GM23338 (cell line): ENCODE measurements at regions not wholly inside any gene's neighbourhood (a gene's known extent, or its start where the extent isn't known, plus 50 kb on each side); places are given as distances from the start of the nearest gene placed in this dataset.

Experiments
- ATAC-seq: fragments of 200-7000 bp; cut with Tn5 transposase; 3 replicates; pipeline ENCODE4 v1.9.1; 2020
- DNase-seq: peaks from one replicate; pipeline ENCODE4 v3.0.0-alpha.2; 2015; ENCODE audit warnings: low spot score
- H2AFZ ChIP-seq: fragments of 200-600 bp; sonication (generic); 2 replicates; pipeline ENCODE4 v1.8.0; 2016; ENCODE audit warnings: antibody characterized with exemption, mild to moderate bottlenecking, moderate library complexity
- H3F3A ChIP-seq: fragments of 200-600 bp; sonication (generic); replicated peaks from 2 replicates; pipeline ENCODE4 v1.8.0; 2017; ENCODE audit warnings: antibody characterized with exemption, mixed run types, low read depth
- H3K27ac ChIP-seq: fragments of 200-600 bp; sonication (generic); 2 replicates; pipeline ENCODE4 v1.6.1; 2016; ENCODE audit warnings: low read depth
- H3K27me3 ChIP-seq: fragments of 200-600 bp; sonication (generic); 2 replicates; pipeline ENCODE4 v1.8.0; 2016; ENCODE audit warnings: mild to moderate bottlenecking, mixed run types, moderate library complexity; ENCODE audit not compliant: insufficient read depth
- H3K36me3 ChIP-seq: fragments of 200-600 bp; sonication (generic); 2 replicates; pipeline ENCODE4 v1.8.0; 2016; ENCODE audit warnings: mild to moderate bottlenecking; ENCODE audit not compliant: insufficient read depth
- H3K4me1 ChIP-seq: fragments of 200-600 bp; sonication (generic); 2 replicates; pipeline ENCODE4 v1.8.0; 2016; ENCODE audit warnings: mild to moderate bottlenecking, moderate library complexity; ENCODE audit not compliant: insufficient read depth
- H3K4me2 ChIP-seq: fragments of 200-600 bp; sonication (generic); 2 replicates; pipeline ENCODE4 v1.7.1; 2017; ENCODE audit warnings: mixed run types
- H3K4me3 ChIP-seq: fragments of 200-600 bp; sonication (generic); 2 replicates; pipeline ENCODE4 v1.6.1; 2016; ENCODE audit warnings: mixed run types
- H3K79me2 ChIP-seq: fragments of 200-600 bp; sonication (generic); replicated peaks from 2 replicates; pipeline ENCODE4 v1.8.0; 2017; ENCODE audit warnings: mild to moderate bottlenecking; ENCODE audit not compliant: insufficient read depth
- H3K9me2 ChIP-seq: fragments of 200-600 bp; sonication (generic); 2 replicates; pipeline ENCODE4 v1.8.0; 2017; ENCODE audit not compliant: insufficient read depth
- H4K20me1 ChIP-seq: fragments of 200-600 bp; sonication (generic); replicated peaks from 2 replicates; pipeline ENCODE4 v1.8.0; 2017; ENCODE audit warnings: mild to moderate bottlenecking; ENCODE audit not compliant: insufficient read depth
- H3K27ac Mint-ChIP-seq: 2 replicates; pipeline ENCODE4 v1.8.0; 2020; ENCODE audit warnings: inconsistent platforms, mild to moderate bottlenecking, moderate library complexity, mixed read lengths
- H3K27me3 Mint-ChIP-seq: 3 replicates; pipeline ENCODE4 v1.8.0; 2022; ENCODE audit warnings: low read depth, mild to moderate bottlenecking, moderate library complexity, mixed read lengths, inconsistent platforms; ENCODE audit not compliant: insufficient read depth, poor library complexity
- H3K36me3 Mint-ChIP-seq: 3 replicates; pipeline ENCODE4 v1.8.0; 2021; ENCODE audit warnings: low read depth, mild to moderate bottlenecking, inconsistent platforms, moderate library complexity, mixed read lengths
- H3K4me1 Mint-ChIP-seq: 3 replicates; pipeline ENCODE4 v1.8.0; 2020; ENCODE audit warnings: mild to moderate bottlenecking, inconsistent platforms, mixed read lengths
- H3K4me3 Mint-ChIP-seq: 3 replicates; pipeline ENCODE4 v1.8.0; 2021; ENCODE audit warnings: moderate library complexity, mild to moderate bottlenecking, inconsistent platforms, mixed read lengths
- H3K9me3 Mint-ChIP-seq: 3 replicates; pipeline ENCODE4 v1.8.0; 2020; ENCODE audit warnings: moderate library complexity, mild to moderate bottlenecking, inconsistent platforms, mixed read lengths
- CREB1 ChIP-seq: fragments of 250-450 bp; sonication (Bioruptor Pico); IDR thresholded peaks from 2 replicates; pipeline ENCODE4 v1.5.0; 2020; ENCODE audit warnings: low read depth, mild to moderate bottlenecking, moderate library complexity
- CTCF ChIP-seq, 2 experiments: fragments of 200-600 bp in 1 of 2; sonication (generic) in 1 of 2; conservative IDR thresholded peaks; 2 replicates each; pipeline versions ENCODE4 v1.5.1 to v1.6.1; 2016 to 2017; ENCODE audit warnings: antibody characterized with exemption in 2 of 2, low read depth in 2 of 2, mild to moderate bottlenecking in 2 of 2, moderate library complexity in 1 of 2
- ETS1 ChIP-seq: IDR thresholded peaks from 2 replicates; pipeline ENCODE4 v1.6.1; 2016; ENCODE audit warnings: antibody characterized with exemption
- EZH2 ChIP-seq: fragments of 200-600 bp; sonication (generic); IDR thresholded peaks from one replicate; pipeline ENCODE4 v1.8.0; 2017; ENCODE audit warnings: antibody characterized with exemption, mild to moderate bottlenecking, low read depth; ENCODE audit not compliant: unreplicated experiment
- EZH2phosphoT487 ChIP-seq: fragments of 200-600 bp; sonication (generic); IDR thresholded peaks from one replicate; pipeline ENCODE4 v1.8.1; 2018; ENCODE audit warnings: antibody characterized with exemption; ENCODE audit not compliant: unreplicated experiment
- JUNB ChIP-seq: IDR thresholded peaks from one replicate; pipeline ENCODE4 v1.6.1; 2016; ENCODE audit warnings: antibody characterized with exemption; ENCODE audit not compliant: unreplicated experiment
- NANOG ChIP-seq: IDR thresholded peaks from 2 replicates; pipeline ENCODE4 v1.6.1; 2016; ENCODE audit warnings: antibody characterized with exemption, borderline replicate concordance
- STAT1 ChIP-seq: IDR thresholded peaks from one replicate; pipeline ENCODE4 v1.6.1; 2016; ENCODE audit warnings: antibody characterized with exemption; ENCODE audit not compliant: unreplicated experiment
- ZNF114 ChIP-seq: fragments of 250-450 bp; sonication (Bioruptor Pico); IDR thresholded peaks from 2 replicates; pipeline ENCODE4 v1.5.0; 2020; ENCODE audit warnings: mild to moderate bottlenecking, moderate library complexity
- ZNF331 ChIP-seq: fragments of 250-450 bp; sonication (Bioruptor Pico); IDR thresholded peaks from 2 replicates; pipeline ENCODE4 v1.5.0; 2020; ENCODE audit warnings: low read depth, mild to moderate bottlenecking, moderate library complexity
- ZNF462 ChIP-seq: fragments of 250-450 bp; sonication (Bioruptor Pico); IDR thresholded peaks from 2 replicates; pipeline ENCODE4 v1.5.0; 2020; ENCODE audit warnings: mild to moderate bottlenecking, moderate library complexity

GRCh38 chr6:97423190-97423589, 140.2 kb upstream of the MMS22L start (continued):
- TF ChIP-seq CTCF (conservative IDR thresholded peaks at IDR 0.05; ENCODE audit: low read depth in 2 of 2) (no peak), JUNB (no peak), NANOG (no peak), ZNF331 (CRISPR knock-in tag) (no peak), ZNF114 (no peak)

- Histone ChIP-seq H3K27ac (no peak overlapping the region), H3K27me3 (peaks cover 9% of the 10 kb centered on the region; the same call in 1 of the 2 replicates), H3K4me3 (no peak overlapping the region), H3K79me2 (no peaks in the 10 kb centered on the region), H3K4me1 (no peaks in the 10 kb centered on the region), H3F3A (no peaks in the 10 kb centered on the region), H3K36me3 (no peaks in the 10 kb centered on the region), H3K9me2 (no peaks in the 10 kb centered on the region), H3K4me2 (no peak overlapping the region), H4K20me1 (no peaks in the 10 kb centered on the region), H2AFZ (no peak overlapping the region)
- no peaks in the 10 kb centered on the region for H3K27me3 Mint-ChIP-seq
- no peaks in the 10 kb centered on the region for H3K36me3 Mint-ChIP-seq
- H3K4me1 Mint-ChIP-seq: no peaks in the 10 kb centered on the region
- H3K27ac Mint-ChIP-seq: no peak overlapping the region
- no peak for ATAC-seq
- no peaks in the 10 kb centered on the region for H3K9me3 Mint-ChIP-seq
- no peak overlapping the region for H3K4me3 Mint-ChIP-seq
- no peak for DNase-seq
- TF ChIP-seq CREB1 (CRISPR knock-in tag): no peak
- no peak for TF ChIP-seq ETS1
- TF ChIP-seq EZH2phosphoT487: no peak
- no peak for TF ChIP-seq EZH2
- no peak for TF ChIP-seq JUNB
- no peak for TF ChIP-seq ZNF114
- no peak for TF ChIP-seq CTCF (conservative IDR thresholded peaks at IDR 0.05; ENCODE audit: low read depth in 2 of 2)
- no peak for TF ChIP-seq STAT1
- no peak for TF ChIP-seq NANOG
- TF ChIP-seq ZNF462: no peak
Observed at GRCh38 chr6:97427648-97428047, 144.6 kb upstream of the MMS22L start.
